CD4-positive, alpha-beta T cell treated with Interferon gamma for 1 hour (primary cell): ENCODE measurements at regions not wholly inside any gene's neighbourhood (a gene's known extent, or its start where the extent isn't known, plus 50 kb on each side); places are given as distances from the start of the nearest gene placed in this dataset.
"Not testable (repeated sequence)": the region's sequence is repeated elsewhere in the genome, so short reads cannot be mapped to it uniquely, and the experiment has no call there.

Source experiments
- DNase-seq: peaks from one replicate; pipeline ENCODE4 v3.0.0-alpha.2; 2020

GRCh38 chr12:125512541-125513298, 447.5 kb downstream of the AACS start:
- no peak for DNase-seq

GRCh38 chr12:125515887-125516286, 450.7 kb downstream of the AACS start:
- DNase-seq, result no peak

- no peak for DNase-seq
Observed at GRCh38 chr12:125518074-125518473, 452.8 kb downstream of the AACS start.

- no peak for DNase-seq
Observed at GRCh38 chr12:125519026-125519651, 453.9 kb downstream of the AACS start.

- no peak for DNase-seq
Observed at GRCh38 chr12:125525879-125526278, 460.6 kb downstream of the AACS start.

- no peak for DNase-seq
Observed at GRCh38 chr12:125528281-125528680, 463.0 kb downstream of the AACS start.

GRCh38 chr12:125530201-125530600, 465.0 kb downstream of the AACS start:
- DNase-seq, result no peak

- no peak for DNase-seq
Observed at GRCh38 chr12:125530876-125531275, 465.6 kb downstream of the AACS start.

GRCh38 chr12:125531574-125531973, 466.3 kb downstream of the AACS start:
- DNase-seq, result no peak

- DNase-seq, result no peak
Observed at GRCh38 chr12:125533434-125534029, 468.3 kb downstream of the AACS start.

GRCh38 chr12:125538401-125539199, 473.4 kb downstream of the AACS start:
- no peak for DNase-seq

- no peak for DNase-seq
Observed at GRCh38 chr12:125540580-125541204, 475.5 kb downstream of the AACS start.

- DNase-seq, result no peak
Observed at GRCh38 chr12:125544960-125545359, 479.7 kb downstream of the AACS start.

- DNase-seq, result no peak
Observed at GRCh38 chr12:125549171-125549570, 483.9 kb downstream of the AACS start.

GRCh38 chr12:125549836-125550235, 484.6 kb downstream of the AACS start:
- no peak for DNase-seq

GRCh38 chr12:125552295-125552694, 487.1 kb downstream of the AACS start:
- DNase-seq, result no peak

- DNase-seq, result not testable (repeated sequence)
Observed at GRCh38 chr12:125561008-125561407, 495.8 kb downstream of the AACS start.

- DNase-seq, result no peak
Observed at GRCh38 chr12:125564753-125565152, 499.5 kb downstream of the AACS start.

- DNase-seq, result no peak
Observed at GRCh38 chr12:125567581-125567980, 502.3 kb downstream of the AACS start.

- no peak for DNase-seq
Observed at GRCh38 chr12:125568306-125568705, 503.1 kb downstream of the AACS start.

GRCh38 chr12:125573271-125573670, 508.0 kb downstream of the AACS start:
- no peak for DNase-seq

GRCh38 chr12:125577334-125577733, 512.1 kb downstream of the AACS start:
- DNase-seq, result no peak

- no peak for DNase-seq
Observed at GRCh38 chr12:125579916-125580315, 514.7 kb downstream of the AACS start.
